Calu3 (cell line): ENCODE measurements at regions not wholly inside any gene's neighbourhood (a gene's known extent, or its start where the extent isn't known, plus 50 kb on each side); places are given as distances from the start of the nearest gene placed in this dataset.
A peak's percentile ranks its signal among the peaks of the same experiment; 100 is the strongest.

Experiments
- BruUV-seq: library from RNA; stranded (reverse); fragments of 400-500 nt; replicated peaks from 2 replicates; lab custom pipeline; 2021; lab: Mats Ljungman, UMichigan
- CTCF ChIA-PET: fragments of 300-600 bp; sonication (Branson Sonifier 250); formaldehyde crosslinking; loops from one replicate; lab custom pipeline; 2022; ENCODE audit warnings: antibody characterized with exemption; lab: Charles Lee
- DNase-seq: peaks from one replicate; pipeline ENCODE4 v3.0.0; 2022
- H3K27ac Mint-ChIP-seq: one replicate; pipeline ENCODE4 v1.8.0; 2022; ENCODE audit warnings: mixed read lengths; ENCODE audit not compliant: unreplicated experiment
- H3K27me3 Mint-ChIP-seq: one replicate; pipeline ENCODE4 v1.8.0; 2022; ENCODE audit warnings: mixed read lengths; ENCODE audit not compliant: unreplicated experiment
- H3K36me3 Mint-ChIP-seq: one replicate; pipeline ENCODE4 v1.8.0; 2022; ENCODE audit warnings: mild to moderate bottlenecking, moderate library complexity, mixed read lengths; ENCODE audit not compliant: insufficient read depth, unreplicated experiment
- H3K4me1 Mint-ChIP-seq: one replicate; pipeline ENCODE4 v1.8.0; 2022; ENCODE audit warnings: mild to moderate bottlenecking, low read depth, mixed read lengths; ENCODE audit not compliant: unreplicated experiment
- H3K4me3 Mint-ChIP-seq: one replicate; pipeline ENCODE4 v1.8.0; 2022; ENCODE audit warnings: mild to moderate bottlenecking, low read depth, moderate library complexity, mixed read lengths; ENCODE audit not compliant: unreplicated experiment
- H3K9me3 Mint-ChIP-seq: one replicate; pipeline ENCODE4 v1.8.0; 2022; ENCODE audit warnings: low read depth, mixed read lengths; ENCODE audit not compliant: unreplicated experiment
- CTCF ChIP-seq: fragments of 200-600 bp; IDR thresholded peaks from one replicate; pipeline ENCODE4 v1.8.0; 2022; ENCODE audit warnings: antibody characterized with exemption; ENCODE audit not compliant: unreplicated experiment
- intact Hi-C: fragments of 100-400 bp; cut with micrococcal nuclease; formaldehyde crosslinking; loops from one replicate; pipeline ENCODE4 v1.10.0; 2022; ENCODE audit not compliant: unreplicated experiment

- H3K27ac Mint-ChIP-seq, result no peak overlapping the region
- no peak overlapping the region for H3K4me3 Mint-ChIP-seq
- no peaks in the 10 kb centered on the region for H3K4me1 Mint-ChIP-seq
- intact Hi-C loops, result no loop called here
- no peaks in the 10 kb centered on the region for H3K36me3 Mint-ChIP-seq
- H3K9me3 Mint-ChIP-seq, result no peaks in the 10 kb centered on the region
- no TSS peak for BruUV-seq
- no peak for TF ChIP-seq CTCF
- DNase-seq, result no peak
- H3K27me3 Mint-ChIP-seq, result peaks cover 16% of the 10 kb centered on the region
- CTCF ChIA-PET, result no interaction called here
These were observed 148.4 kb upstream of the FAM20A start for GRCh38 chr17:68749349-68750207.

- intact Hi-C loops, result no loop called here
- Mint-ChIP-seq H3K27me3 (peaks cover 16% of the 10 kb centered on the region), H3K27ac (no peak overlapping the region), H3K9me3 (no peaks in the 10 kb centered on the region), H3K4me3 (no peak overlapping the region), H3K36me3 (no peaks in the 10 kb centered on the region), H3K4me1 (no peaks in the 10 kb centered on the region)
- no peak for DNase-seq
- CTCF ChIA-PET, result no interaction called here
- TF ChIP-seq CTCF, result no peak
- no TSS peak for BruUV-seq
These were observed 147.2 kb upstream of the FAM20A start for GRCh38 chr17:68748381-68748780.

- H3K27ac Mint-ChIP-seq, result no peak overlapping the region
- no peak overlapping the region for H3K4me3 Mint-ChIP-seq
- peak; percentile 8 for DNase-seq
- H3K36me3 Mint-ChIP-seq, result no peaks in the 10 kb centered on the region
- peak; percentile 34 for TF ChIP-seq CTCF
- CTCF ChIA-PET, result no interaction called here
- BruUV-seq, result no TSS peak
- peaks cover 8% of the 10 kb centered on the region for H3K4me1 Mint-ChIP-seq
- H3K9me3 Mint-ChIP-seq, result no peaks in the 10 kb centered on the region
- no peaks in the 10 kb centered on the region for H3K27me3 Mint-ChIP-seq
- intact Hi-C loops, result no loop called here
These were observed 139.6 kb upstream of the FAM20A start for GRCh38 chr17:68740555-68741447.

GRCh38 chr17:68737761-68738443, 136.7 kb upstream of the FAM20A start:
- H3K27me3 Mint-ChIP-seq, result no peaks in the 10 kb centered on the region

More at GRCh38 chr17:68737761-68738443, 136.7 kb upstream of the FAM20A start:
- no peak for DNase-seq
- CTCF ChIA-PET, result interaction anchor here (0.6 kb wide), 1 partner anchor 1714 kb away, joined by 3 read pairs; no protein-coding TSS in a partner anchor
- Mint-ChIP-seq H3K4me3 (no peak overlapping the region), H3K27ac (no peak overlapping the region), H3K36me3 (no peaks in the 10 kb centered on the region), H3K4me1 (peaks cover 8% of the 10 kb centered on the region), H3K9me3 (no peaks in the 10 kb centered on the region)
- BruUV-seq, result no TSS peak
- intact Hi-C loops, result no loop called here
- no peak for TF ChIP-seq CTCF
